Peyer's patch (tissue), 4 donors: ENCODE measurements at regions not wholly inside any gene's neighbourhood (a gene's known extent, or its start where the extent isn't known, plus 50 kb on each side); places are given as distances from the start of the nearest gene placed in this dataset.

ENCODE experiments used
- DNase-seq, 3 donors: peaks; one replicate each; pipeline ENCODE4 v3.0.0-alpha.2; 2017 to 2019
- H3K27ac ChIP-seq, 4 donors: fragments of 200-600 bp; sonication (generic); one replicate each; pipeline ENCODE4 v1.5.1; 2016 to 2019
- H3K27me3 ChIP-seq, 2 donors: fragments of 200-600 bp; sonication (generic); one replicate each; pipeline ENCODE4 v1.5.1; 2019
- H3K36me3 ChIP-seq, 3 donors: fragments of 200-600 bp; sonication (generic); one replicate each; pipeline ENCODE4 v1.5.1; 2016 to 2019
- H3K4me1 ChIP-seq, 4 donors: fragments of 200-600 bp; sonication (generic); one replicate each; pipeline ENCODE4 v1.5.1; 2016 to 2019
- H3K4me3 ChIP-seq, 4 donors: fragments of 200-600 bp; sonication (generic); 1 replicate in 3 of 4; 2 replicates in 1 of 4; pipeline ENCODE4 v1.5.1; 2016 to 2019; ENCODE audit warnings: mild to moderate bottlenecking in 1 of 4
- H3K9me3 ChIP-seq, 4 donors: fragments of 200-600 bp; sonication (generic); one replicate each; pipeline ENCODE4 v1.5.1; 2016 to 2019; ENCODE audit warnings: mild to moderate bottlenecking in 1 of 4
- POLR2A ChIP-seq, 2 donors: fragments of 450-650 bp; IDR thresholded peaks; one replicate each; pipeline ENCODE4 v1.5.1; 2017; ENCODE audit warnings: antibody characterized with exemption in 2 of 2, mild to moderate bottlenecking in 2 of 2, moderate library complexity in 2 of 2
- TF ChIP-seq, protein P1 (sequence below), 6 experiments: fragments of 450-650 bp in 4 of 6; fragments of 200-600 bp in 2 of 6; sonication (generic) in 1 of 6; IDR thresholded peaks; one replicate each; pipeline ENCODE4 v1.5.1; 2017 to 2019; ENCODE audit warnings: antibody characterized with exemption in 6 of 6, mild to moderate bottlenecking in 3 of 6, moderate library complexity in 1 of 6

DNA sequence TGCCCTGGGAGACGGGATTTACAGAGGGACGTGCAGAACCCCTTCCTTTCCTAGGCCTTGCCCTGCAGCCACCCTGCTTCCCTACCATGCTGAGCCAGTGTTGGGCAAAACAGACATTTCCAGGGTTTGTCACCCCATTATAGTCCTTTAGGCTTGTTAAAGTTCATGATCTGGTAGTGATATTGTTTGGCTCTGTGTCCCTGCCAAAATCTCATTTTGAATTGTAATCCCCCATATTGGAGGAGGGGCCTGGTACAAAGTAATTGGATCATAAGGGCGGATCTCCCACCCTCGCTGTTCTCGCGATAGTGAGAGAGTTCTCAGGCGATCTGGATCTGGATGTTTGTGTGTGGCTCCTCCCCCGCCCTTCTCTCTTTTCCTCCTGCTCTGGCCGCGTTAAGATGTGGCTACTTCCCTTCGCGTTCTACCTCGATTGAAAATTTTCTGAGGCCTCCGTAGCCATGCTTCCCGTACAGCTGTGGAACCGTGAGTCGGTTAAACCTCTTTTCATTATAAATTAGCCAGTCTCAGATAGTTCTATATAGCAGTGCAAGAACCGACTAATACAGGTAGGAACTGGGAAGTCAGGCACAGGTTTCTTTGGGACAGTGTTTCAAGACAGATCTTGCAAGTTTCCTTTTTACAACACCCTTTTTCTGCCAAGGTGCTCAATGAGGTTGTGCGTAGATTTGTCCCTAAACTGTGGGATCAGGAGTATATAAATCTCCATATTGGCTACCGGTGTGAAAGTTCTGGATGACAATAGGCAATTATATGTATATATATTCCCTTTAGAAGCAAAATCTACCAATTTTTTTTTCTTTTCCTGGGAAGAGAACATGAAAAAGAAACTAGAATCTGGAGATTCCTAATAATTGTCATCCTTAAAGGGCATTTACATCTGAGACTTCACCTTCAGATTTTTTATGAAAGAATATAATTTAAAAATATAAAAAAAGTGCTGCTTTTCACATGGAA lies 152.1 kb downstream of the SAMD5 start:
- no peaks in the 10 kb centered on the region for H3K9me3 ChIP-seq
- no peak overlapping the region for H3K27ac ChIP-seq
- H3K36me3 ChIP-seq = no peaks in the 10 kb centered on the region
- H3K4me3 ChIP-seq = no peak overlapping the region
- no peak for DNase-seq
- TF ChIP-seq, protein P1, sequence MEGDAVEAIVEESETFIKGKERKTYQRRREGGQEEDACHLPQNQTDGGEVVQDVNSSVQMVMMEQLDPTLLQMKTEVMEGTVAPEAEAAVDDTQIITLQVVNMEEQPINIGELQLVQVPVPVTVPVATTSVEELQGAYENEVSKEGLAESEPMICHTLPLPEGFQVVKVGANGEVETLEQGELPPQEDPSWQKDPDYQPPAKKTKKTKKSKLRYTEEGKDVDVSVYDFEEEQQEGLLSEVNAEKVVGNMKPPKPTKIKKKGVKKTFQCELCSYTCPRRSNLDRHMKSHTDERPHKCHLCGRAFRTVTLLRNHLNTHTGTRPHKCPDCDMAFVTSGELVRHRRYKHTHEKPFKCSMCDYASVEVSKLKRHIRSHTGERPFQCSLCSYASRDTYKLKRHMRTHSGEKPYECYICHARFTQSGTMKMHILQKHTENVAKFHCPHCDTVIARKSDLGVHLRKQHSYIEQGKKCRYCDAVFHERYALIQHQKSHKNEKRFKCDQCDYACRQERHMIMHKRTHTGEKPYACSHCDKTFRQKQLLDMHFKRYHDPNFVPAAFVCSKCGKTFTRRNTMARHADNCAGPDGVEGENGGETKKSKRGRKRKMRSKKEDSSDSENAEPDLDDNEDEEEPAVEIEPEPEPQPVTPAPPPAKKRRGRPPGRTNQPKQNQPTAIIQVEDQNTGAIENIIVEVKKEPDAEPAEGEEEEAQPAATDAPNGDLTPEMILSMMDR (IDR thresholded peaks at IDR 0.05) = no peak
- no peak for TF ChIP-seq POLR2A (IDR thresholded peaks at IDR 0.05)
- H3K4me1 ChIP-seq = no peaks in the 10 kb centered on the region
- no peaks in the 10 kb centered on the region for H3K27me3 ChIP-seq

DNA sequence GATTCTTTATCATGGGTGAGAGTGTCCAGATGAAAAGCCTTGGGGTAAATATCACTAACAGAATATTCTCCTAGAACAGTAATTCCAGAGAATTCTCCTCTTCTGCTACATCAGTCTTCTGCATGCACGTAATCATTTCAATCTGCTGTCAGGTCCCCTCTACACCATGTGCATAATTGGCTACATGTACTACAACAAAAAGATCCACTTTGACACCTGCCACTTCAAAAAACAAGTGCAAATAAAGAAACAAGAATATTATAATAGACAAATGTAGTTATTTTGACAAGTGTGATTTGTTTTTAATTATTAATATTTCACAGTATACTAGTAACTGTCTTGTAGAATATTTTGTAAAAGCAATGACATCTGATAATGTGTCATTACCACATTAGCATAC lies 154.2 kb downstream of the SAMD5 start:
- Histone ChIP-seq H3K4me3 (no peak overlapping the region), H3K27me3 (no peaks in the 10 kb centered on the region), H3K27ac (no peak overlapping the region), H3K36me3 (no peaks in the 10 kb centered on the region), H3K4me1 (no peaks in the 10 kb centered on the region), H3K9me3 (no peaks in the 10 kb centered on the region)
- TF ChIP-seq, protein P1 (IDR thresholded peaks at IDR 0.05) = no peak
- no peak for TF ChIP-seq POLR2A (IDR thresholded peaks at IDR 0.05)
- DNase-seq = no peak

DNA sequence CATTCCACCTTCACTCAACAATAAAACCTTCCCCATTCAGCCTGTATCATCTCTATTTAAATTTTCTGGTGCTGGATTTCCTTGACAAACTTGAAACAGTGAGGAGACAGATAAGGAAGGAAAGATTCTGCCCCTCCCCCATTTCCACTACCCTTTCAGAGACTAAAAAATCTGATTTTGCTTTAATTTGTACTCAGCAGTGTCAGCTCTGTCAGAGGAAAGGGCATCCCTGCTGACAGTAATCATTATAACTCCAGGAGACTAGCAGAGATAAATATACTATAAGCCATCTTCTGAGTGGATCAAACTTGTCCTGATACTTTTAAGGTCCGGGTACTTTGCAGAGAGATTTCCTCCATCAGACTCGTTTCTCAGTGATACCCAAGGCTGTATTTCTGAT lies 155.6 kb downstream of the SAMD5 start:
- H3K27me3 ChIP-seq = no peaks in the 10 kb centered on the region
- no peak for DNase-seq
- H3K4me1 ChIP-seq = no peaks in the 10 kb centered on the region
- TF ChIP-seq, protein P1 (IDR thresholded peaks at IDR 0.05) = no peak
- H3K4me3 ChIP-seq = no peak overlapping the region
- H3K9me3 ChIP-seq = no peaks in the 10 kb centered on the region
- no peaks in the 10 kb centered on the region for H3K36me3 ChIP-seq
- no peak overlapping the region for H3K27ac ChIP-seq

DNA sequence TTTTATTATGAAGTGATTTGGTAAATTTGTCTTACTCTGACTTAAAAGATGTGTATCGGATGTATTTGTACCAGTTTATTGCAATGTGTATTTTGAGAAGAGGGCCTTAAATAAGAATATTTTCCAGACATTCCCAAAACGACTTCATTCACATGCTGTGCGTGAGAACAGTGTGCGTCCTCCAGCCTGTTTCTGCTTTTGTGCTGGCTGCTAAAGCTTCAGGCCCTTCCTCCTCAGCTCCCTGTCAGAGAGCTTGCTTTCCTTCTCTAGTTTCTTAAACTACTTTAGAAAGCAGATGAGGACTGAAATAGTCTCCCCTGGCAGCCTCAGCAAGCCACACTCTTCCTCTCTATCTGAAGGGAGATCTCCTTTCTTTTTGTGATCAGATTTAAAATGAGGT lies 157.8 kb downstream of the SAMD5 start:
- H3K4me1 ChIP-seq = no peaks in the 10 kb centered on the region
- H3K4me3 ChIP-seq = no peak overlapping the region
- TF ChIP-seq, protein P1 (IDR thresholded peaks at IDR 0.05) = no peak
- TF ChIP-seq POLR2A (IDR thresholded peaks at IDR 0.05) = no peak
- H3K27me3 ChIP-seq = no peaks in the 10 kb centered on the region
- no peak for DNase-seq
- no peak overlapping the region for H3K27ac ChIP-seq
- no peaks in the 10 kb centered on the region for H3K36me3 ChIP-seq
- peaks cover 0 to 4% (median 0%) of the 10 kb centered on the region in 4 donors for H3K9me3 ChIP-seq

DNA sequence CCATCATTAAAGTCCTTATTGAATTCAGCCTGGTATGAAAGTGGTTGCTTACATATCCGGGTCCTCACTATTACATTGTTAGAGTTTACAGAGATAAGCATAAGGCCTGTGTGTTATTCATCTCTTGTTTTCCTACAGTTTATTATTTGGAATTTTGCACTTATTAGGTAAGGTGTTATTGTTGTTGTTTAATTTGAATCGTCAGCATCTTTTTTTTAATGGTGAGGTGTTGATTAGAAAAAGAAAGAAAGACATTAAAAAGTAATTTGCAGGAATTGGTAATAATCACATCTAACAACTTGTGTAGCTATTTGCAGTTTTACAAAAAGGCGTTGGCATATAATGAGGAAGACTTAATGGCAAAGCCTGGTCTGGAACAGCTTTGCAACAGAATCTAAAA lies 158.6 kb downstream of the SAMD5 start:
- no peak for DNase-seq
- TF ChIP-seq, protein P1 (IDR thresholded peaks at IDR 0.05) = no peak
- no peak for TF ChIP-seq POLR2A (IDR thresholded peaks at IDR 0.05)
- Histone ChIP-seq H3K27me3 (no peaks in the 10 kb centered on the region), H3K36me3 (no peaks in the 10 kb centered on the region), H3K9me3 (peaks cover 0 to 4% (median 0%) of the 10 kb centered on the region in 4 donors), H3K27ac (no peak overlapping the region), H3K4me1 (no peaks in the 10 kb centered on the region), H3K4me3 (no peak overlapping the region)
